ENCODE measurements at regions not wholly inside any gene's neighbourhood (a gene's known extent, or its start where the extent isn't known, plus 50 kb on each side); places are given as distances from the start of the nearest gene placed in this dataset.

- H3K27me3 ChIP-seq (ENCODE audit: control insufficient read depth in 3 of 3, insufficient read depth in 3 of 3, low read depth in 1 of 3, low read length in 3 of 3): peaks cover 0 to 7% (median 0%) of the 10 kb centered on the region in 3 experiments
- DNase-seq (ENCODE audit: low spot score): no peak
Observed at GRCh38 chr20:11810311-11811083, 107.2 kb upstream of the BTBD3 start.

GRCh38 chr20:11813106-11813890, 104.4 kb upstream of the BTBD3 start:
- no CpG with 5 or more reads among the region's 14 CpGs for WGBS, 2 donors (ENCODE audit: extremely low coverage in 2 of 2, insufficient read length in 2 of 2, insufficient replicate concordance in 1 of 2)
- Histone ChIP-seq H3K4me2 (ENCODE audit: insufficient read depth, low read length, poor library complexity, severe bottlenecking) (no peak overlapping the region), H2BK120ac (ENCODE audit: low read depth, low read length) (no peak overlapping the region), H3K23ac (ENCODE audit: low read depth, low read length, poor library complexity) (no peak overlapping the region), H3K36me3 (replicated peaks in 1 of 2; ENCODE audit: control insufficient read depth in 2 of 2, insufficient read depth in 2 of 2, low read length in 2 of 2) (no peaks in the 10 kb centered on the region), H3K4me3 (ENCODE audit: low read length in 2 of 2) (no peak overlapping the region), H2AFZ (ENCODE audit: low read length) (no peak overlapping the region), H3K27ac (replicated peaks; ENCODE audit: low read length) (no peak overlapping the region), H2BK5ac (ENCODE audit: low read length) (no peak overlapping the region), H3K9me3 (replicated peaks in 1 of 2; ENCODE audit: control insufficient read depth in 2 of 2, insufficient read depth in 1 of 2, low read depth in 1 of 2, low read length in 2 of 2) (no peaks in the 10 kb centered on the region), H4K91ac (ENCODE audit: low read depth, low read length, poor library complexity) (no peak overlapping the region), H3K27me3 (ENCODE audit: control insufficient read depth in 3 of 3, insufficient read depth in 3 of 3, low read depth in 1 of 3, low read length in 3 of 3) (peaks cover 0 to 8% (median 0%) of the 10 kb centered on the region in 3 experiments), H4K8ac (ENCODE audit: low read depth, low read length) (no peak overlapping the region), H3K18ac (ENCODE audit: low read length) (no peak overlapping the region), H3K79me1 (ENCODE audit: low read depth, low read length) (no peaks in the 10 kb centered on the region), H3K9ac (ENCODE audit: low read depth, low read length, poor library complexity) (no peak overlapping the region), H2BK12ac (ENCODE audit: low read length) (no peak overlapping the region), H2BK15ac (ENCODE audit: low read length) (no peak overlapping the region), H3K14ac (ENCODE audit: low read length) (no peak overlapping the region), H3K4ac (ENCODE audit: low read length) (no peak overlapping the region), H3K4me1 (ENCODE audit: control insufficient read depth in 2 of 2, insufficient read depth in 1 of 2, low read depth in 1 of 2, low read length in 2 of 2) (no peaks in the 10 kb centered on the region), H2AK5ac (ENCODE audit: low read depth, low read length) (no peak overlapping the region)
- DNase-seq (ENCODE audit: low spot score): no peak

More at GRCh38 chr20:11810311-11811083, 107.2 kb upstream of the BTBD3 start:
- no peak overlapping the region for H4K8ac ChIP-seq (ENCODE audit: low read depth, low read length)
- no peak overlapping the region for H3K23ac ChIP-seq (ENCODE audit: low read depth, low read length, poor library complexity)
- no peak overlapping the region for H2BK15ac ChIP-seq (ENCODE audit: low read length)
- no peaks in the 10 kb centered on the region for H3K79me1 ChIP-seq (ENCODE audit: low read depth, low read length)
- no peak overlapping the region for H2BK12ac ChIP-seq (ENCODE audit: low read length)
- no peak overlapping the region for H3K14ac ChIP-seq (ENCODE audit: low read length)
- H2AFZ ChIP-seq (ENCODE audit: low read length): no peak overlapping the region
- H2AK5ac ChIP-seq (ENCODE audit: low read depth, low read length): no peak overlapping the region
- no peaks in the 10 kb centered on the region for H3K4me1 ChIP-seq (ENCODE audit: control insufficient read depth in 2 of 2, insufficient read depth in 1 of 2, low read depth in 1 of 2, low read length in 2 of 2)
- no CpG with 5 or more reads among the region's 4 CpGs for WGBS, 2 donors (ENCODE audit: extremely low coverage in 2 of 2, insufficient read length in 2 of 2, insufficient replicate concordance in 1 of 2)
- no peak overlapping the region for H3K4ac ChIP-seq (ENCODE audit: low read length)
- no peak overlapping the region for H3K4me3 ChIP-seq (ENCODE audit: low read length in 2 of 2)
- no peak overlapping the region for H3K4me2 ChIP-seq (ENCODE audit: insufficient read depth, low read length, poor library complexity, severe bottlenecking)
- no peak overlapping the region for H3K18ac ChIP-seq (ENCODE audit: low read length)
- no peak overlapping the region for H3K9ac ChIP-seq (ENCODE audit: low read depth, low read length, poor library complexity)
- no peaks in the 10 kb centered on the region for H3K9me3 ChIP-seq (replicated peaks in 1 of 2; ENCODE audit: control insufficient read depth in 2 of 2, insufficient read depth in 1 of 2, low read depth in 1 of 2, low read length in 2 of 2)
- H4K91ac ChIP-seq (ENCODE audit: low read depth, low read length, poor library complexity): no peak overlapping the region
- H2BK120ac ChIP-seq (ENCODE audit: low read depth, low read length): no peak overlapping the region
- H3K36me3 ChIP-seq (replicated peaks in 1 of 2; ENCODE audit: control insufficient read depth in 2 of 2, insufficient read depth in 2 of 2, low read length in 2 of 2): no peaks in the 10 kb centered on the region
- no peak overlapping the region for H3K27ac ChIP-seq (replicated peaks; ENCODE audit: low read length)
- no peak overlapping the region for H2BK5ac ChIP-seq (ENCODE audit: low read length)

GRCh38 chr20:11814267-11814666, 103.4 kb upstream of the BTBD3 start:
- H3K4me3 ChIP-seq (ENCODE audit: low read length in 2 of 2): no peak overlapping the region
- H3K27ac ChIP-seq (replicated peaks; ENCODE audit: low read length): no peak overlapping the region
- H2AFZ ChIP-seq (ENCODE audit: low read length): no peak overlapping the region
- H3K4ac ChIP-seq (ENCODE audit: low read length): no peak overlapping the region
- no peak for DNase-seq (ENCODE audit: low spot score)
- no peak overlapping the region for H3K14ac ChIP-seq (ENCODE audit: low read length)
- H2BK120ac ChIP-seq (ENCODE audit: low read depth, low read length): no peak overlapping the region
- no peaks in the 10 kb centered on the region for H3K4me1 ChIP-seq (ENCODE audit: control insufficient read depth in 2 of 2, insufficient read depth in 1 of 2, low read depth in 1 of 2, low read length in 2 of 2)
- H3K4me2 ChIP-seq (ENCODE audit: insufficient read depth, low read length, poor library complexity, severe bottlenecking): no peak overlapping the region
- no peak overlapping the region for H2AK5ac ChIP-seq (ENCODE audit: low read depth, low read length)
- H3K9me3 ChIP-seq (replicated peaks in 1 of 2; ENCODE audit: control insufficient read depth in 2 of 2, insufficient read depth in 1 of 2, low read depth in 1 of 2, low read length in 2 of 2): no peaks in the 10 kb centered on the region
- no peak overlapping the region for H3K9ac ChIP-seq (ENCODE audit: low read depth, low read length, poor library complexity)
- H4K8ac ChIP-seq (ENCODE audit: low read depth, low read length): no peak overlapping the region
- H2BK15ac ChIP-seq (ENCODE audit: low read length): no peak overlapping the region
- no peak overlapping the region for H3K23ac ChIP-seq (ENCODE audit: low read depth, low read length, poor library complexity)
- no peaks in the 10 kb centered on the region for H3K36me3 ChIP-seq (replicated peaks in 1 of 2; ENCODE audit: control insufficient read depth in 2 of 2, insufficient read depth in 2 of 2, low read length in 2 of 2)
- H2BK5ac ChIP-seq (ENCODE audit: low read length): no peak overlapping the region
- no CpG with 5 or more reads among the region's 3 CpGs for WGBS, 2 donors (ENCODE audit: extremely low coverage in 2 of 2, insufficient read length in 2 of 2, insufficient replicate concordance in 1 of 2)
- H4K91ac ChIP-seq (ENCODE audit: low read depth, low read length, poor library complexity): no peak overlapping the region
- H3K18ac ChIP-seq (ENCODE audit: low read length): no peak overlapping the region
- no peaks in the 10 kb centered on the region for H3K79me1 ChIP-seq (ENCODE audit: low read depth, low read length)
- no peak overlapping the region for H2BK12ac ChIP-seq (ENCODE audit: low read length)
- H3K27me3 ChIP-seq (ENCODE audit: control insufficient read depth in 3 of 3, insufficient read depth in 3 of 3, low read depth in 1 of 3, low read length in 3 of 3): peaks cover 0 to 8% (median 0%) of the 10 kb centered on the region in 3 experiments

GRCh38 chr20:11820838-11821237, 96.9 kb upstream of the BTBD3 start:
- Histone ChIP-seq H2BK15ac (ENCODE audit: low read length) (no peak overlapping the region), H3K9ac (ENCODE audit: low read depth, low read length, poor library complexity) (no peak overlapping the region), H3K14ac (ENCODE audit: low read length) (no peak overlapping the region)

More at GRCh38 chr20:11820838-11821237, 96.9 kb upstream of the BTBD3 start:
- H2BK120ac ChIP-seq (ENCODE audit: low read depth, low read length): no peak overlapping the region
- no peaks in the 10 kb centered on the region for H3K79me1 ChIP-seq (ENCODE audit: low read depth, low read length)
- no peak for DNase-seq (ENCODE audit: low spot score)
- no peak overlapping the region for H2AK5ac ChIP-seq (ENCODE audit: low read depth, low read length)
- H3K4me3 ChIP-seq (ENCODE audit: low read length in 2 of 2): no peak overlapping the region
- H2BK12ac ChIP-seq (ENCODE audit: low read length): no peak overlapping the region
- H3K4me1 ChIP-seq (ENCODE audit: control insufficient read depth in 2 of 2, insufficient read depth in 1 of 2, low read depth in 1 of 2, low read length in 2 of 2): no peaks in the 10 kb centered on the region
- H2BK5ac ChIP-seq (ENCODE audit: low read length): no peak overlapping the region
- no peak overlapping the region for H3K4me2 ChIP-seq (ENCODE audit: insufficient read depth, low read length, poor library complexity, severe bottlenecking)
- no CpG with 5 or more reads among the region's 1 CpG for WGBS, 2 donors (ENCODE audit: extremely low coverage in 2 of 2, insufficient read length in 2 of 2, insufficient replicate concordance in 1 of 2)
- no peaks in the 10 kb centered on the region for H3K36me3 ChIP-seq (replicated peaks in 1 of 2; ENCODE audit: control insufficient read depth in 2 of 2, insufficient read depth in 2 of 2, low read length in 2 of 2)
- no peak overlapping the region for H4K91ac ChIP-seq (ENCODE audit: low read depth, low read length, poor library complexity)
- no peaks in the 10 kb centered on the region for H3K9me3 ChIP-seq (replicated peaks in 1 of 2; ENCODE audit: control insufficient read depth in 2 of 2, insufficient read depth in 1 of 2, low read depth in 1 of 2, low read length in 2 of 2)
- H3K27me3 ChIP-seq (ENCODE audit: control insufficient read depth in 3 of 3, insufficient read depth in 3 of 3, low read depth in 1 of 3, low read length in 3 of 3): no peaks in the 10 kb centered on the region
- H3K23ac ChIP-seq (ENCODE audit: low read depth, low read length, poor library complexity): no peak overlapping the region
- no peak overlapping the region for H3K18ac ChIP-seq (ENCODE audit: low read length)
- no peak overlapping the region for H3K4ac ChIP-seq (ENCODE audit: low read length)
- H3K27ac ChIP-seq (replicated peaks; ENCODE audit: low read length): no peak overlapping the region
- no peak overlapping the region for H2AFZ ChIP-seq (ENCODE audit: low read length)
- H4K8ac ChIP-seq (ENCODE audit: low read depth, low read length): no peak overlapping the region

Measured in neuronal stem cell (in vitro differentiated cells).